ENCODE measurements at regions not wholly inside any gene's neighbourhood (a gene's known extent, or its start where the extent isn't known, plus 50 kb on each side); places are given as distances from the start of the nearest gene placed in this dataset.

DNA sequence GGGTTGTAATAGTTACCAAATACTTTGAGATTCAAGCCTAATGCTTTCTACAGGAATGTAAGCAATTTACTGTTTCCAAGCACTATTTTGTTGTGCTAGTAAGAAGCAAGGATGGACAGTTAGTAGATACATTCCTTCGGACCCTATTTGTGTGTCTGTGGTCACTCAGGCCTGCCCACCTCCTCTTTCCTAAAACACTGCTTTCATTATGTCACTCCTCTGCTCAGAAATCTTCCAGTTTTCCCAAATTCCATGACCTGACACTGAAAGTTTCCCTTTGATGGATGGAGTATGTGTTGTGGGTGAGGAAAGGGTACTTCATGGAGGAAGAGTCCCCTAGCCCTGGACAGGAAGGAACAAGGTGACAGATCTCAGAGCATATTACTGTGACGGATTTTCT is 141.1 kb downstream of the DISP1 start:
- WGBS: 83% methylated on average over 2 of the region's 2 CpGs
- no peak overlapping the region for H2BK120ac ChIP-seq (ENCODE audit: low read depth, low read length)
- no peak overlapping the region for H3K4me3 ChIP-seq (ENCODE audit: insufficient read depth in 1 of 2, low read depth in 1 of 2, low read length in 2 of 2)
- peak overlapping the region; percentile 29 for H3K4me2 ChIP-seq (ENCODE audit: low read length, poor library complexity, severe bottlenecking)
- H3K27ac ChIP-seq (ENCODE audit: low read length, poor library complexity, severe bottlenecking): no peak overlapping the region
- no peak overlapping the region for H3K23ac ChIP-seq (ENCODE audit: low read length in 2 of 2)
- no peak overlapping the region for H4K91ac ChIP-seq (ENCODE audit: low read length)
- no peak overlapping the region for H3K9ac ChIP-seq (ENCODE audit: low read length)
- no peaks in the 10 kb centered on the region for H3K36me3 ChIP-seq (ENCODE audit: control insufficient read depth in 1 of 2, insufficient read depth in 2 of 2, low read depth in 1 of 2, low read length in 2 of 2)
- no peak for DNase-seq
- H3K18ac ChIP-seq (ENCODE audit: low read depth in 1 of 2, low read length in 2 of 2): no peak overlapping the region
- H3K9me3 ChIP-seq (ENCODE audit: control insufficient read depth, low read length): no peaks in the 10 kb centered on the region
- no peak overlapping the region for H4K8ac ChIP-seq (ENCODE audit: low read length)
- H3K4me1 ChIP-seq (ENCODE audit: control insufficient read depth, insufficient read depth, low read depth, low read length): no peaks in the 10 kb centered on the region
- H2BK5ac ChIP-seq (ENCODE audit: low read depth, low read length, poor library complexity, severe bottlenecking): no peak overlapping the region
- no peak overlapping the region for H2BK15ac ChIP-seq (ENCODE audit: low read depth, poor library complexity, severe bottlenecking)
- H3K4ac ChIP-seq (ENCODE audit: low read depth in 1 of 2, low read length in 2 of 2): no peak overlapping the region
- H3K14ac ChIP-seq (ENCODE audit: low read length in 2 of 2): no peak overlapping the region
- no peak overlapping the region for H2AK5ac ChIP-seq (ENCODE audit: low read length, severe bottlenecking)
- peaks cover 2% of the 10 kb centered on the region for H3K79me1 ChIP-seq (replicated peaks; ENCODE audit: low read length, poor library complexity, severe bottlenecking)
- no peaks in the 10 kb centered on the region for H3K27me3 ChIP-seq (ENCODE audit: control insufficient read depth in 1 of 2, insufficient read depth in 1 of 2, low read length in 2 of 2)
- H2BK12ac ChIP-seq (ENCODE audit: low read length in 2 of 2): no peak overlapping the region
- no peak overlapping the region for H2AFZ ChIP-seq (ENCODE audit: low read depth, low read length)

DNA sequence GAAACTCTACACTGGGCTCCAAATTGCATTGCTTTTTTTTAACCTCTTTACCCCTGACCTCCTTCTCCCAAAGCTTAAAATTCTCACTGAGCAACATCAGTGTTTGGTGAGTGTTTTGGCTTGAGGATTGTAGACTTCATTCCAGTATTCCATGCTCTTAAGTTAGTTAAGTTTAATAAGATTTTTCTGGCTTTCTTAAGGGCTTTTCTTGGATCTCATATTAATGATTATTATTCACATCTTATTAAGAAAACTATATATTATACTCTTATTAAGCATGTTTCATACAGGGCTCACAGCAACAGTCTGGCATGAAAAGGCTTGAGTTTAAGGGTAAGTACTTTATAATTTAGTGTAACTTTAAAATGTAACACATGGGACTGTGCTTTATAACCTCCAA is 141.8 kb downstream of the DISP1 start:
- no peak overlapping the region for H3K18ac ChIP-seq (ENCODE audit: low read depth in 1 of 2, low read length in 2 of 2)
- H3K4me1 ChIP-seq (ENCODE audit: control insufficient read depth, insufficient read depth, low read depth, low read length): no peaks in the 10 kb centered on the region
- H3K79me1 ChIP-seq (replicated peaks; ENCODE audit: low read length, poor library complexity, severe bottlenecking): no peaks in the 10 kb centered on the region
- no peak overlapping the region for H3K4ac ChIP-seq (ENCODE audit: low read depth in 1 of 2, low read length in 2 of 2)
- no peak overlapping the region for H2BK5ac ChIP-seq (ENCODE audit: low read depth, low read length, poor library complexity, severe bottlenecking)
- no peak overlapping the region for H3K4me3 ChIP-seq (ENCODE audit: insufficient read depth in 1 of 2, low read depth in 1 of 2, low read length in 2 of 2)
- no peak for DNase-seq
- no peaks in the 10 kb centered on the region for H3K9me3 ChIP-seq (ENCODE audit: control insufficient read depth, low read length)
- H2AFZ ChIP-seq (ENCODE audit: low read depth, low read length): no peak overlapping the region
- H3K9ac ChIP-seq (ENCODE audit: low read length): no peak overlapping the region
- no peak overlapping the region for H4K8ac ChIP-seq (ENCODE audit: low read length)
- H2BK15ac ChIP-seq (ENCODE audit: low read depth, poor library complexity, severe bottlenecking): no peak overlapping the region
- H4K91ac ChIP-seq (ENCODE audit: low read length): no peak overlapping the region
- H3K4me2 ChIP-seq (ENCODE audit: low read length, poor library complexity, severe bottlenecking): no peak overlapping the region
- H2BK12ac ChIP-seq (ENCODE audit: low read length in 2 of 2): no peak overlapping the region
- H2BK120ac ChIP-seq (ENCODE audit: low read depth, low read length): no peak overlapping the region
- no peak overlapping the region for H3K27ac ChIP-seq (ENCODE audit: low read length, poor library complexity, severe bottlenecking)
- H2AK5ac ChIP-seq (ENCODE audit: low read length, severe bottlenecking): no peak overlapping the region
- H3K27me3 ChIP-seq (ENCODE audit: control insufficient read depth in 1 of 2, insufficient read depth in 1 of 2, low read length in 2 of 2): no peaks in the 10 kb centered on the region
- no peak overlapping the region for H3K23ac ChIP-seq (ENCODE audit: low read length in 2 of 2)
- no peak overlapping the region for H3K14ac ChIP-seq (ENCODE audit: low read length in 2 of 2)
- H3K36me3 ChIP-seq (ENCODE audit: control insufficient read depth in 1 of 2, insufficient read depth in 2 of 2, low read depth in 1 of 2, low read length in 2 of 2): no peaks in the 10 kb centered on the region

- 100% methylated on average over 4 of the region's 5 CpGs for WGBS
- Histone ChIP-seq H3K23ac (ENCODE audit: low read length in 2 of 2) (no peak overlapping the region), H2BK120ac (ENCODE audit: low read depth, low read length) (no peak overlapping the region), H3K18ac (ENCODE audit: low read depth in 1 of 2, low read length in 2 of 2) (no peak overlapping the region), H3K36me3 (ENCODE audit: control insufficient read depth in 1 of 2, insufficient read depth in 2 of 2, low read depth in 1 of 2, low read length in 2 of 2) (no peaks in the 10 kb centered on the region), H3K4me2 (ENCODE audit: low read length, poor library complexity, severe bottlenecking) (no peak overlapping the region), H2BK12ac (ENCODE audit: low read length in 2 of 2) (no peak overlapping the region), H3K9ac (ENCODE audit: low read length) (no peak overlapping the region), H3K9me3 (ENCODE audit: control insufficient read depth, low read length) (no peaks in the 10 kb centered on the region), H3K4ac (ENCODE audit: low read depth in 1 of 2, low read length in 2 of 2) (no peak overlapping the region), H3K79me1 (replicated peaks; ENCODE audit: low read length, poor library complexity, severe bottlenecking) (no peaks in the 10 kb centered on the region), H3K14ac (ENCODE audit: low read length in 2 of 2) (no peak overlapping the region), H2AK5ac (ENCODE audit: low read length, severe bottlenecking) (no peak overlapping the region), H4K8ac (ENCODE audit: low read length) (no peak overlapping the region), H3K4me3 (ENCODE audit: insufficient read depth in 1 of 2, low read depth in 1 of 2, low read length in 2 of 2) (no peak overlapping the region), H2AFZ (ENCODE audit: low read depth, low read length) (no peak overlapping the region), H2BK5ac (ENCODE audit: low read depth, low read length, poor library complexity, severe bottlenecking) (no peak overlapping the region), H3K27me3 (ENCODE audit: control insufficient read depth in 1 of 2, insufficient read depth in 1 of 2, low read length in 2 of 2) (no peaks in the 10 kb centered on the region), H4K91ac (ENCODE audit: low read length) (no peak overlapping the region), H3K27ac (ENCODE audit: low read length, poor library complexity, severe bottlenecking) (no peak overlapping the region), H3K4me1 (ENCODE audit: control insufficient read depth, insufficient read depth, low read depth, low read length) (no peaks in the 10 kb centered on the region), H2BK15ac (ENCODE audit: low read depth, poor library complexity, severe bottlenecking) (no peak overlapping the region)
- no peak for DNase-seq
These were observed 152.8 kb downstream of the DISP1 start for GRCh38 chr1:222967466-222968240.

DNA sequence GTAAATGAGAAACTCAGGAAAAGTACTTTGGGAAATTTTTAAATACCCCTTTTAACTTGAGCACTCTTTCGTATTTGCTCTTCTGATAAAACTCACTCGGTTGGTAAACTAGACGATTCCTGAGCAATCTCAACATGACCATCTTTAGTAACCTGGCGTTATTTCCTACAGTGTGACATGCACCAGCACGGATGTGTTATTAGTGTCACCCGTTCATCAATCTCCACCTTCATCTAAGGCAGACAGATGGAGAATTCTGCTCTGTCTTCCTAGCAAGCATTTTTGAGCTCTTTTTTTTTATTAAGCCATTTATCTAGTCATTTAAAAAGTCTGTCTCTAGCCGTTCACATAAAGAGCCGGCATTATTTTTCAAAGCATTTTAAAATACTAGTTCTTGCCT is 155.2 kb downstream of the DISP1 start:
- Histone ChIP-seq H3K4me3 (ENCODE audit: insufficient read depth in 1 of 2, low read depth in 1 of 2, low read length in 2 of 2) (no peak overlapping the region), H2BK5ac (ENCODE audit: low read depth, low read length, poor library complexity, severe bottlenecking) (no peak overlapping the region), H3K9ac (ENCODE audit: low read length) (no peak overlapping the region), H3K23ac (ENCODE audit: low read length in 2 of 2) (no peak overlapping the region), H3K36me3 (ENCODE audit: control insufficient read depth in 1 of 2, insufficient read depth in 2 of 2, low read depth in 1 of 2, low read length in 2 of 2) (no peaks in the 10 kb centered on the region), H3K14ac (ENCODE audit: low read length in 2 of 2) (no peak overlapping the region), H4K91ac (ENCODE audit: low read length) (no peak overlapping the region), H4K8ac (ENCODE audit: low read length) (no peak overlapping the region), H2BK12ac (ENCODE audit: low read length in 2 of 2) (no peak overlapping the region), H3K18ac (ENCODE audit: low read depth in 1 of 2, low read length in 2 of 2) (no peak overlapping the region), H2BK15ac (ENCODE audit: low read depth, poor library complexity, severe bottlenecking) (no peak overlapping the region), H3K4me2 (ENCODE audit: low read length, poor library complexity, severe bottlenecking) (no peak overlapping the region), H2BK120ac (ENCODE audit: low read depth, low read length) (no peak overlapping the region), H3K4ac (ENCODE audit: low read depth in 1 of 2, low read length in 2 of 2) (no peak overlapping the region), H2AK5ac (ENCODE audit: low read length, severe bottlenecking) (no peak overlapping the region), H3K4me1 (ENCODE audit: control insufficient read depth, insufficient read depth, low read depth, low read length) (peaks cover 2% of the 10 kb centered on the region), H3K27me3 (ENCODE audit: control insufficient read depth in 1 of 2, insufficient read depth in 1 of 2, low read length in 2 of 2) (no peaks in the 10 kb centered on the region), H3K27ac (ENCODE audit: low read length, poor library complexity, severe bottlenecking) (no peak overlapping the region), H3K79me1 (replicated peaks; ENCODE audit: low read length, poor library complexity, severe bottlenecking) (no peaks in the 10 kb centered on the region), H2AFZ (ENCODE audit: low read depth, low read length) (no peak overlapping the region), H3K9me3 (ENCODE audit: control insufficient read depth, low read length) (no peaks in the 10 kb centered on the region)
- whole genome bisulfite sequencing: 90% methylated on average over 6 of the region's 8 CpGs
- DNase-seq: no peak

All from mesenchymal stem cell (in vitro differentiated cells and primary cell).